Nephron (organoid): ENCODE measurements at regions not wholly inside any gene's neighbourhood (a gene's known extent, or its start where the extent isn't known, plus 50 kb on each side); places are given as distances from the start of the nearest gene placed in this dataset.

Source experiments
- H3K27ac Mint-ChIP-seq, 3 experiments: 2 replicates each; pipeline ENCODE4 v1.8.0; 2020; ENCODE audit warnings: mixed read lengths in 3 of 3, mild to moderate bottlenecking in 2 of 3, moderate library complexity in 1 of 3
- H3K27me3 Mint-ChIP-seq: 2 replicates; pipeline ENCODE4 v1.8.0; 2021; ENCODE audit warnings: low read depth, mild to moderate bottlenecking, moderate library complexity, mixed read lengths
- H3K36me3 Mint-ChIP-seq: 2 replicates; pipeline ENCODE4 v1.8.0; 2020; ENCODE audit warnings: low read depth, mixed read lengths
- H3K4me1 Mint-ChIP-seq: 2 replicates; pipeline ENCODE4 v1.8.0; 2020; ENCODE audit warnings: mixed read lengths
- H3K4me3 Mint-ChIP-seq, 3 experiments: 2 replicates each; pipeline ENCODE4 v1.8.0; 2020; ENCODE audit warnings: mild to moderate bottlenecking in 3 of 3, mixed read lengths in 3 of 3, moderate library complexity in 2 of 3
- H3K9me3 Mint-ChIP-seq: 2 replicates; pipeline ENCODE4 v1.8.0; 2020; ENCODE audit warnings: mixed read lengths
- TF ChIP-seq, protein P1 (sequence below), 3 experiments: fragments of 200-600 bp; sonication (generic); IDR thresholded peaks; one replicate each; pipeline ENCODE4 v1.5.0; 2021; ENCODE audit warnings: antibody characterized with exemption in 3 of 3; ENCODE audit not compliant: unreplicated experiment in 3 of 3

DNA sequence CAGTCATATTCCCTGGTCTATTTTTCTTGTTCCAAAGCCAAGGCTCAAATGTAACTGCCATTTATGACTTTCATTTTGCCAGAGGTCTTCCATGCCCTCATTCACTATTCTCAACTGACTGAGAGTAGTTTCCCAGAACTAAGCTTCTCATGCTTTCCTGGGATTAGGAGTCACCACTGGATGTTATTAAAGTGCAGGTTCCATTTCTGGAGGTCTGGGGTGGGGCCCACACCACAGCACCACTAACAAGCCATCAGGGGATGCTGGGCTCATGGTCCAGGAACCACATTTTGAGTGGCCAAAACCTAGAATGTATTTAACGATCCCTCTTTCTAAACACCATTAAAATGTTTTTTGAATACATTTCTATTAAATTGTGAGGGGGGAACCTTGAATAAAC, 677.6 kb downstream of the SEMA5A start:
- TF ChIP-seq, protein P1, sequence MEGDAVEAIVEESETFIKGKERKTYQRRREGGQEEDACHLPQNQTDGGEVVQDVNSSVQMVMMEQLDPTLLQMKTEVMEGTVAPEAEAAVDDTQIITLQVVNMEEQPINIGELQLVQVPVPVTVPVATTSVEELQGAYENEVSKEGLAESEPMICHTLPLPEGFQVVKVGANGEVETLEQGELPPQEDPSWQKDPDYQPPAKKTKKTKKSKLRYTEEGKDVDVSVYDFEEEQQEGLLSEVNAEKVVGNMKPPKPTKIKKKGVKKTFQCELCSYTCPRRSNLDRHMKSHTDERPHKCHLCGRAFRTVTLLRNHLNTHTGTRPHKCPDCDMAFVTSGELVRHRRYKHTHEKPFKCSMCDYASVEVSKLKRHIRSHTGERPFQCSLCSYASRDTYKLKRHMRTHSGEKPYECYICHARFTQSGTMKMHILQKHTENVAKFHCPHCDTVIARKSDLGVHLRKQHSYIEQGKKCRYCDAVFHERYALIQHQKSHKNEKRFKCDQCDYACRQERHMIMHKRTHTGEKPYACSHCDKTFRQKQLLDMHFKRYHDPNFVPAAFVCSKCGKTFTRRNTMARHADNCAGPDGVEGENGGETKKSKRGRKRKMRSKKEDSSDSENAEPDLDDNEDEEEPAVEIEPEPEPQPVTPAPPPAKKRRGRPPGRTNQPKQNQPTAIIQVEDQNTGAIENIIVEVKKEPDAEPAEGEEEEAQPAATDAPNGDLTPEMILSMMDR (IDR thresholded peaks at IDR 0.05; ENCODE audit: unreplicated experiment in 3 of 3), result no peak
- Mint-ChIP-seq H3K9me3 (no peaks in the 10 kb centered on the region), H3K4me1 (no peaks in the 10 kb centered on the region)

DNA sequence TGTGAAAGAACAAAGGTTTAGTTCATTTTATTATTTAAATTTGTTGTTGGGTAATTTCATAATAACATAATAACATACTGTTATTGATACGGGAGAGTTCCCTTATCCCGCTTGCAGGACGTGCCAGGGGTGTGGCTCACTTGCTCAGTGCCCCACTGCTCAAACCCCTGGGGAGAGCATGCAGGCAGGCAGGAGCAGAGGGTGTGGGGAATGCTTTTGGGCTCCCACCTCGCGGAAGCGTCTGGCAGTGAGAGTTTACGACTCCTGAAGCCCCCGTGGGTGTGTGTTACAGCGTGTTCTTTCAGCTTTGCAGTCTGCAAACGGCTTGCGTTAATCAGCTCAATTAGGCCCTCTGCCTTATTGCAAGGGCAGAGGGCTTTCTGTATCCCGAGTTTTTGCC, 675.9 kb downstream of the SEMA5A start:
- peaks cover 4% of the 10 kb centered on the region for H3K27me3 Mint-ChIP-seq
- TF ChIP-seq, protein P1 (IDR thresholded peaks at IDR 0.05; ENCODE audit: unreplicated experiment in 3 of 3), result no peak
- no peaks in the 10 kb centered on the region for H3K4me1 Mint-ChIP-seq
- no peak overlapping the region for H3K4me3 Mint-ChIP-seq
- no peaks in the 10 kb centered on the region for H3K9me3 Mint-ChIP-seq
- H3K27ac Mint-ChIP-seq, result no peak overlapping the region
- H3K36me3 Mint-ChIP-seq, result no peaks in the 10 kb centered on the region

More for the DNA sequence above, 677.6 kb downstream of the SEMA5A start:
- H3K27ac Mint-ChIP-seq, result no peak overlapping the region
- H3K27me3 Mint-ChIP-seq, result peaks cover 4% of the 10 kb centered on the region
- no peaks in the 10 kb centered on the region for H3K36me3 Mint-ChIP-seq
- no peak overlapping the region for H3K4me3 Mint-ChIP-seq

DNA sequence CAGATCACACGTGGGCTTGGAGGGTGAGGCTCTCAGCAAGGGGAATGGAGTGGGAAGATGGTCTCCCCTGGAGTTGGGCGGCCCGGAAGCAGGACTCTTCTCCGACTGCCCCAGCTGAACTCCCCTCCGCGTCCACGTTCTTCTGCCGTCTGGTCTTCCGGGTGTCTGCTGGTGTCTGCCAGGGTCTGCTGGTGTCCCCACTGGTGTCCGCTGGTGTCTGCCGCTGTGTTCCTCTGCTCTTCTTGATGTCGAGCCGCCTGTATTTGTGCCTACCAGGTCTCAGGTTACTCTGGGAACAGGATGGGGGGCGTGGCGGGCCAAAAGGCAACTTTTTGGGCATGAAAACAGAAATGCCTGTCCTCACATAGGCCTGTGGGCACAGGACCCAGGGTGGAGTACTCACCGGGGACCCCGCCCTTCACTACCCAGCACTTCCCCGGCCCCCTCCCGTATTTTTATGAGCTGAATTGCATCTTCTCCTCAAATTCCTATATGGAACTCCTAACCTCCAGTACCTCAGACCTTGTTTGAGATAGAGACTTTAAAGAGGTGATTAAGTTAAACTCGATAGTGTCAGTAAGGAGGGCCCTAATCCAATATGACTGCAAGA, 675.4 kb downstream of the SEMA5A start:
- Mint-ChIP-seq H3K4me1 (no peaks in the 10 kb centered on the region), H3K36me3 (no peaks in the 10 kb centered on the region), H3K27ac (no peak overlapping the region), H3K9me3 (no peaks in the 10 kb centered on the region), H3K27me3 (peaks cover 5% of the 10 kb centered on the region), H3K4me3 (no peak overlapping the region)
- TF ChIP-seq, protein P1 (IDR thresholded peaks at IDR 0.05; ENCODE audit: unreplicated experiment in 3 of 3), result no peak

DNA sequence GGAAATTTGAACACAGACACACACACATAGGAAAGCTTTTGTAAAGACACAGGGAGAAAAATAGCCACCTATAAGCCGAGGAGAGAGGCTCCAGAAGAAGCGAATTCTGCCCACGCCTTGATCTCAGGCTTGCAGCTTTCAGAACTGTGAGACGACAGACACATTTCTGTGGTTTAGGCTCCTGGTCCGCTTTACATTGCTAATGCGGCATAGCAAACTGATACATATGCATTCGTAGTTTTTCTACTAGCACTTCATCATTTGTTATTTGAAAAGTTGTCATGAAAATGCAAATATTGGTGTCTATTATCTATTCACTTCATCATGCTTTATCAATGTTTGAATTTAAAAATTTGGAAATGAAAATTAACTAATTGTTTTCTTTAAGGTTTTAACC, 674.9 kb downstream of the SEMA5A start:
- TF ChIP-seq, protein P1 (IDR thresholded peaks at IDR 0.05; ENCODE audit: unreplicated experiment in 3 of 3), result no peak
- H3K9me3 Mint-ChIP-seq, result no peaks in the 10 kb centered on the region
- no peak overlapping the region for H3K27ac Mint-ChIP-seq
- no peaks in the 10 kb centered on the region for H3K4me1 Mint-ChIP-seq
- H3K27me3 Mint-ChIP-seq, result peaks cover 7% of the 10 kb centered on the region
- H3K36me3 Mint-ChIP-seq, result no peaks in the 10 kb centered on the region
- H3K4me3 Mint-ChIP-seq, result no peak overlapping the region

DNA sequence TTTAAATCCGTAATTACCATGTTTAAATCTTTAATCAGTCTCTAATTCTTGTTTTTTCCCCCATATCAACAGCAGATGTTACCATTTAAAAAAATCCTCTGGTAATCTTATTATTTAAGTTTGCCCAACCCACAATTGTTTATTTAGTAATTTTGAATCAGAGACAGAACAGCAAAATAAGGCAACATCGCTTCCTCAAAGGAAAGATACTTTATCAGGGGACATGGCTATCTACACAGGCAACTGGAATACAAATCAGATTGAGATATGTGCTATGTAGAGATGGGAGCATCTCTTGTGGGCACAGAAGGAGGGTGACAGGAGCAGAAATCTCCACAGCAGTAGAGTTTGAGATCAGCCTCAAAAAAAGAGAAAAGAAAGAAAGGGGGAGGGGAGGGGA, 674.4 kb downstream of the SEMA5A start:
- Mint-ChIP-seq H3K27ac (no peak overlapping the region), H3K4me1 (no peaks in the 10 kb centered on the region), H3K9me3 (no peaks in the 10 kb centered on the region), H3K27me3 (peaks cover 7% of the 10 kb centered on the region), H3K4me3 (no peak overlapping the region), H3K36me3 (no peaks in the 10 kb centered on the region)
- TF ChIP-seq, protein P1 (IDR thresholded peaks at IDR 0.05; ENCODE audit: unreplicated experiment in 3 of 3), result no peak

DNA sequence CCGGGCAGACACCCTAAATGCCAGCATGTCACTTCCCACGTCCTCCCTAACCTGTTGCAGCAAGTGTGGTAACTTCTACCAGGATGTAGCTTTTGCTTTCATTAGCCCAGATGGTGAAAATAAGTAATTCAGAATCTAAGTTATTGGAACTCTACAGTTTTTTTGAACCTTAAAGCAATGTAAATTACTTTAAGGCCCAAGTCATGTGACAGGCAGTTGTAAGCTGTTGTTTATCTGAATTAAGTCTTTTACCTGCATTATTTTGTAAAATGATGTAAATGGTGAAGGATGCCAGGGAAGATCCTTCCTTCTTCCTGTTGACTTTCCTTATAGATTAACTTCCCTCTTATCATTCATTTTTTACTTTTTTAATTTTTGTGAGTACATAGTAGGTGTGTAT, 670.2 kb downstream of the SEMA5A start:
- TF ChIP-seq, protein P1 (IDR thresholded peaks at IDR 0.05; ENCODE audit: unreplicated experiment in 3 of 3), result no peak
- no peaks in the 10 kb centered on the region for H3K4me1 Mint-ChIP-seq
- no peak overlapping the region for H3K4me3 Mint-ChIP-seq
- H3K27ac Mint-ChIP-seq, result no peak overlapping the region
- no peaks in the 10 kb centered on the region for H3K9me3 Mint-ChIP-seq
- no peaks in the 10 kb centered on the region for H3K36me3 Mint-ChIP-seq
- H3K27me3 Mint-ChIP-seq, result peaks cover 8% of the 10 kb centered on the region
